Adrenal gland (tissue), 9 donors: ENCODE measurements at regions not wholly inside any gene's neighbourhood (a gene's known extent, or its start where the extent isn't known, plus 50 kb on each side); places are given as distances from the start of the nearest gene placed in this dataset.
"Not testable (repeated sequence)": the region's sequence is repeated elsewhere in the genome, so short reads cannot be mapped to it uniquely, and the experiment has no call there.

Source experiments
- DNase-seq, 7 donors: peaks; one replicate each; pipeline ENCODE4 v3.0.0-alpha.2; 2019 to 2020
- H3K27ac ChIP-seq, 5 donors: fragments of 200-600 bp; sonication (generic) in 4 of 5; 1 replicate in 3 of 5; 2 replicates in 2 of 5; pipeline versions ENCODE4 v1.5.1 to v1.8.0; 2016 to 2020; ENCODE audit warnings: mild to moderate bottlenecking in 1 of 5
- H3K27me3 ChIP-seq: fragments of 200-600 bp; 2 replicates; pipeline ENCODE4 v1.8.0; 2021
- H3K36me3 ChIP-seq, 2 donors: fragments of 200-600 bp; replicated peaks in 1 of 2; 1 replicate in 1 of 2; 2 replicates in 1 of 2; pipeline versions ENCODE4 v1.5.1 to v1.8.0; 2018 to 2022
- H3K4me1 ChIP-seq, 2 donors: fragments of 200-600 bp; replicated peaks in 1 of 2; 1 replicate in 1 of 2; 2 replicates in 1 of 2; pipeline versions ENCODE4 v1.5.1 to v1.8.0; 2018 to 2021
- H3K4me3 ChIP-seq, 4 donors: fragments of 200-600 bp; sonication (generic) in 3 of 4; one replicate each; pipeline ENCODE4 v1.5.1; 2016 to 2018
- H3K9me3 ChIP-seq, 3 donors: fragments of 200-600 bp; sonication (generic) in 1 of 3; replicated peaks in 1 of 3; 1 replicate in 2 of 3; 2 replicates in 1 of 3; pipeline versions ENCODE4 v1.5.1 to v1.8.0; 2016 to 2021
- POLR2A ChIP-seq, 2 donors: fragments of 450-650 bp; IDR thresholded peaks; one replicate each; pipeline ENCODE4 v1.6.1; 2017; ENCODE audit warnings: antibody characterized with exemption in 2 of 2, mild to moderate bottlenecking in 2 of 2, moderate library complexity in 1 of 2
- WGBS, 4 donors: extraction: QIAGEN DNeasy Blood & Tissue Kit in 2 of 4; methylation state at CpG; one replicate each; pipeline versions ENCODE4 v1.1.5 to v1.1.7; 2013 to 2017; 5-methylcytosine and 5-hydroxymethylcytosine counted together
- intact Hi-C, 2 donors: fragments of 100-400 bp; cut with DNase I; formaldehyde crosslinking; loops; one replicate each; pipeline versions ENCODE4 v1.14.1 to v1.15.0; 2022 to 2023
- TF ChIP-seq, protein P1 (sequence below), 6 experiments: fragments of 450-650 bp in 4 of 6; fragments of 200-600 bp in 2 of 6; sonication (generic) in 1 of 6; IDR thresholded peaks; 1 replicate in 5 of 6; 2 replicates in 1 of 6; pipeline versions ENCODE4 v1.5.1 to v1.8.0; 2016 to 2021; ENCODE audit warnings: antibody characterized with exemption in 6 of 6, mild to moderate bottlenecking in 2 of 6, moderate library complexity in 1 of 6
- donor health status: healthy with polysubstance abuse.
- donor health status: Bipolar disorder and iron deficiency.
- donor health status: DM: yes; HTN: yes; CAD: no.
- donor health status: DM: no; HTN: no; CAD: no.
- donor health status: DM: no; HTN: no; CAD: no.

DNA sequence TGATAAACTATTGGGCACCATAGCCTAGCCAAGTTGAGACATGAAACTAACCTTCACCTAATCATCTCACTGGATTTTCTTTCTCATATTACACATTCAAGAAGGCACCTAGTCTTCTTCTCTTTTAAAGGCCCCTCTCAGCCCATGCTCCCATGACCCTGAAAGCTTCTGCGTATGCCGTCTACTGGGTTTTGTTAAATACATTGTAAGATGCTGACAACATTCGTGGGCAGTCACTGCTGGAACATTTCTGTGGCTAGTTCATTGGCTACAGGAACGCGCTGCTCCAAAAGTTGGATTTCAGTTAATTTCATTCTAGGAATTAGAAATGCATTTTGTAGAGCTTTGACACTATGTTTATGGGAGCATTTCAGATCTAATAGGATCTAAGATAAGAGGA is 52.3 kb upstream of the CHD2 start:
- Histone ChIP-seq H3K4me3 (no peak overlapping the region), H3K36me3 (no peaks in the 10 kb centered on the region), H3K27me3 (no peaks in the 10 kb centered on the region), H3K9me3 (no peaks in the 10 kb centered on the region), H3K4me1 (peaks cover 0 to 12% of the 10 kb centered on the region in 2 donors), H3K27ac (no peak overlapping the region)
- 82 to 100% (median 93%) methylated on average over 5 of the region's 5 CpGs for WGBS, 4 donors
- no peak for DNase-seq
- no peak for TF ChIP-seq POLR2A (IDR thresholded peaks at IDR 0.05)
- TF ChIP-seq, protein P1, sequence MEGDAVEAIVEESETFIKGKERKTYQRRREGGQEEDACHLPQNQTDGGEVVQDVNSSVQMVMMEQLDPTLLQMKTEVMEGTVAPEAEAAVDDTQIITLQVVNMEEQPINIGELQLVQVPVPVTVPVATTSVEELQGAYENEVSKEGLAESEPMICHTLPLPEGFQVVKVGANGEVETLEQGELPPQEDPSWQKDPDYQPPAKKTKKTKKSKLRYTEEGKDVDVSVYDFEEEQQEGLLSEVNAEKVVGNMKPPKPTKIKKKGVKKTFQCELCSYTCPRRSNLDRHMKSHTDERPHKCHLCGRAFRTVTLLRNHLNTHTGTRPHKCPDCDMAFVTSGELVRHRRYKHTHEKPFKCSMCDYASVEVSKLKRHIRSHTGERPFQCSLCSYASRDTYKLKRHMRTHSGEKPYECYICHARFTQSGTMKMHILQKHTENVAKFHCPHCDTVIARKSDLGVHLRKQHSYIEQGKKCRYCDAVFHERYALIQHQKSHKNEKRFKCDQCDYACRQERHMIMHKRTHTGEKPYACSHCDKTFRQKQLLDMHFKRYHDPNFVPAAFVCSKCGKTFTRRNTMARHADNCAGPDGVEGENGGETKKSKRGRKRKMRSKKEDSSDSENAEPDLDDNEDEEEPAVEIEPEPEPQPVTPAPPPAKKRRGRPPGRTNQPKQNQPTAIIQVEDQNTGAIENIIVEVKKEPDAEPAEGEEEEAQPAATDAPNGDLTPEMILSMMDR (IDR thresholded peaks at IDR 0.05): no peak
- intact Hi-C loops: no loop called here

DNA sequence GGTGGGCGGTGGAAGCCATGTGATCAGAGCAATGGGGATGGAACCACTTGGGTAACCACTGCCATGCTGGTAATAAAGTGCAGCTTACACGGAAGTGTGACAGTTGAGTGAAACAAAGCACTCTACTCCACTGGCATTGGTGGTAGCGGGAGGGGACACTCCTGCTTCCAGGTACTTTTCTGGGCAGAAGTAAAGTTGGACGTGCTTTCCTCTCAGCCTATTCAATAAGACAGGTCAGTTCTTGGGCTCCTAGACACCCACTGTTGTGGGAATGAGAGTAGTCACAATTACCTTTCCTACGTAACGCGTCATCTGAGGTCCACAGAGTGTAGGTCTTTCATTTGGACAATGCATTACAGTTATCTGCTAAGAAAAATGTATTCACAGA is 51.7 kb upstream of the CHD2 start:
- peaks cover 0 to 12% of the 10 kb centered on the region in 2 donors for H3K4me1 ChIP-seq
- WGBS, 4 donors: 93 to 96% (median 95%) methylated on average over 7 of the region's 7 CpGs
- no peak overlapping the region for H3K27ac ChIP-seq
- intact Hi-C loops: no loop called here
- H3K9me3 ChIP-seq: no peaks in the 10 kb centered on the region
- no peaks in the 10 kb centered on the region for H3K27me3 ChIP-seq
- no peaks in the 10 kb centered on the region for H3K36me3 ChIP-seq
- no peak overlapping the region for H3K4me3 ChIP-seq
- no peak for TF ChIP-seq POLR2A (IDR thresholded peaks at IDR 0.05)
- TF ChIP-seq, protein P1 (IDR thresholded peaks at IDR 0.05): no peak
- DNase-seq: no peak

DNA sequence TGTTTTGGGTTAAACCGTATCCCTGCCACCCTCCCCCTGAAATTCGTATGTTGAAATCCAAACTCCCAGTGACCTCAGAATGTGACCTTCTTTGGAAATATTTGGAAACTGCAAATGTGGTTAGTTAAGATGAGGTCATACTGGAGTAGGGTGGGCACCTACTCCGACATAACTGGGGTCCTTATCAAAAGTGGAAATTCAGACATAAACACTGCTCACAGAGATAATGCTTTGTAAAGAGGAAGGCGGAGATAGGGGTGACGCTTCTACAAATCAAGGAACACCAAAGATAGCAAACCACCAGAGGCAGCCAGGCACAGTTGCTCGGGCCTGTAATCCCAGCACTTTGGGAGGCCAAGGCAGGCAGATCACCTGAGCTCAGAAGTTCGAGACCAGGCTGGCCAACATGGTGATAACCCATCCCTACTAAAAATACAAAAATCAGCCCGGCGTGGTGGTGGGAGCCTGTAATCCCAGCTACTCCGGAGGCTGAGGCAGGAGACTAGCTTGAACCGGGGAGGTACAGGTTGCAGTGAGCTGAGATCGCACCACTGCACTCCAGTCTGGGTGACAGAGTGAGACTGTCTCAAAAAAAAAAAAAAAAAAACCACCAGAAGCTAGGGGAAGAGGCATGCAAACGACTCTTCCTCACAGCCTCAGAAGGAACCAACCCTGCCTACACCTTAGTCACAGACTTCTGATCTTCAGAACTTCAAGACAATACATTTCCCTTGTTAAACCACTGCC is 51.1 kb upstream of the CHD2 start:
- WGBS, 4 donors: 79 to 83% (median 80%) methylated on average over 12 to 13 of the region's 13 CpGs
- Histone ChIP-seq H3K27ac (no peak overlapping the region), H3K27me3 (no peaks in the 10 kb centered on the region), H3K4me1 (peaks cover 0 to 12% of the 10 kb centered on the region in 2 donors), H3K4me3 (no peak overlapping the region), H3K36me3 (no peaks in the 10 kb centered on the region), H3K9me3 (no peaks in the 10 kb centered on the region)
- TF ChIP-seq, protein P1 (IDR thresholded peaks at IDR 0.05): no peak
- no peak for TF ChIP-seq POLR2A (IDR thresholded peaks at IDR 0.05)
- intact Hi-C loops: no loop called here
- no peak for DNase-seq

DNA sequence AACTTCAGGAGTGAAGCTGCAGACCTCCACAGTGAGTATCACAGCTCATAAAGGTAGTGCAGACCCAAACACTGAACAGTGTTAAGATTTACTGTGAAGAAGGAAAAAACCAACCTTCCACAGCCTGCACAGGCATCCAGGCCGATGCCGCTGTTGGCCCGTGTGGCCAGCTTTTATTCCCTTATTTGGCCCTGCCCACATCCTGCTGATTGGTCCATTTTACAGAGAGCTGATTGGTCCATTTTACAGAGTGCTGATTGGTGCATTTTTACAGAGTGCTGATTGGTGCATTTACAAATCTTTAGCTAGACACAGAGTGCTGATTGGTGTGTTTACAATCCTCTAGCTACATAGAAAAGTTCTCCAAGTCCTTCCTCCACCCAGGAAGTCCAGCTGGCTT is 49.9 kb upstream of the CHD2 start:
- H3K27ac ChIP-seq, intact Hi-C loops, DNase-seq, H3K4me3 ChIP-seq, H3K9me3 ChIP-seq, H3K27me3 ChIP-seq, H3K36me3 ChIP-seq, H3K4me1 ChIP-seq: not testable (repeated sequence)
- WGBS, 4 donors: 86 to 94% (median 89%) methylated on average over 2 to 3 of the region's 3 CpGs
